HG03095 (cell line): ENCODE measurements at regions not wholly inside any gene's neighbourhood (a gene's known extent, or its start where the extent isn't known, plus 50 kb on each side); places are given as distances from the start of the nearest gene placed in this dataset.
"Not testable (repeated sequence)": the region's sequence is repeated elsewhere in the genome, so short reads cannot be mapped to it uniquely, and the experiment has no call there.

ENCODE experiments used
- ATAC-seq: cut with Tn5 transposase; IDR thresholded peaks from one replicate; pipeline ENCODE4 v1.9.1; 2021; ENCODE audit warnings: moderate library complexity; ENCODE audit not compliant: unreplicated experiment

DNA sequence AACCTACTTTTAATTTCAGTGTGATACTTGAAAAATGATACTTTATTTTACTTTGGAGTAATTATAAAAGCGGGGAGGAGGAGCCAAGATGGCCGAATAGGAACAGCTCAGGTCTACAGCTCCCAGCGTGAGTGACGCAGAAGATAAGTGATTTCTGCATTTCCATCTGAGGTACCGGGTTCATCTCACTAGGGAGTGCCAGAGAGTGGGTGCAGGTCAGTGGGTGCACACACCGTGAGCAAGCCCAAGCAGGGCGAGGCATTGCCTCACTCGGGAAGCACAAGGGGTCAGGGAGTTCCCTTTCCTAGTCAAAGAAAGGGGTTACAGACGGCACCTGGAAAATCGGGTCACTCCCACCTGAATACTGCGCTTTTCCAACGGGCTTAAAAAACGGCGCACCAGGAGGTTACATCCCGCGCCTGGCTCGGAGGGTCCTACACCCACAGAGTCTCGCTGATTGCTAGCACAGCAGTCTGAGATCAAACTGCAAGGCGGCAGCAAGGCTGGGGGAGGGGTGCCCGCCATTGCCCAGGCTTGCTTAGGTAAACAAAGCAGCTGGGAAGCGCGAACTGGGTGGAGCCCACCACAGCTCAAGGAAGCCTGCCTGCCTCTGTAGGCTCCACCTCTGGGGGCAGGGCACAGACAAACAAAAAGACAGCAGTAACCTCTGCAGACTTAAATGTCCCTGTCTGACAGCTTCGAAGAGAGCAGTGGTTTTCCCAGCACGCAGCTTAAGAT lies 640.3 kb downstream of the EPHA3 start:
- not testable (repeated sequence) for ATAC-seq

DNA sequence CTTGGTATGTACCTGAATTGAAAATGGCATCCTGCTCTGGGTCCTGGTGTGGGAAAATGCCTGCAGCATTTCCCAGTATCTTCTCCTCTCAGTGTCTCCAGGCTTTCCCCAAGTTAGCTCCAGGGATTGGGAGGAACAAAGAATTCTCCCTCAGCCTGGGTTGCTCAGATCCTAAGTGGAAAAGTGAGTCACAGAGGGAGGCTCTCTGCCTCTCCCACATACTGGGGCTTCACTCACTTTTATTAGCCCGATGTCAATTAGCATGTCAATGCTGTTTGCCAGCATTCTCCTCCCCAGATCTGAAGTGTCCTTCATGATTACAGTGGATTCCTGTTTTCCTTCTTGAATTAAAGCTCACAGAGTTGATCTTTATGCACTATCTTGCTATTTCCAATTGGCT lies 655.0 kb downstream of the EPHA3 start:
- ATAC-seq: no peak

GRCh38 chr3:89783341-89783927 lies 676.0 kb downstream of the EPHA3 start:
- ATAC-seq: no peak

DNA sequence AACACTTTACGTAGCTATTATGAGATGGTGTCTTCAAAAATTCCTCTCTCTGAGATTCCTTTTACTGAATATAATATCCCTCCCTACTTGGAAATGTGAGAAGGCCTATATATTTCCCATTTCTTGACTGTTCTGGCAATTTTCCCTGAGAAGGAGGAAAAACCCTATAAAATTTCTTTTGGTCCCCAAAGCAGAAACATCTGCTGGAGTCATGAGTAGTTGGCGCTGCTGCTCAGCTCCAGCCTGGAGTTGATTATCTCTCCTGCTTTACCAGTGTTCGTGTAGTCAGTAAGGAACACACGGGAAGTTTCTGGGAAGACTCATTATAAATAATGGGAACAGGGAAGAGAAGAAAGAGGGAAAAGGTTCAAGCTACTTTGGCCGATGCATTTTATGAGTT lies 680.1 kb downstream of the EPHA3 start:
- no peak for ATAC-seq

DNA sequence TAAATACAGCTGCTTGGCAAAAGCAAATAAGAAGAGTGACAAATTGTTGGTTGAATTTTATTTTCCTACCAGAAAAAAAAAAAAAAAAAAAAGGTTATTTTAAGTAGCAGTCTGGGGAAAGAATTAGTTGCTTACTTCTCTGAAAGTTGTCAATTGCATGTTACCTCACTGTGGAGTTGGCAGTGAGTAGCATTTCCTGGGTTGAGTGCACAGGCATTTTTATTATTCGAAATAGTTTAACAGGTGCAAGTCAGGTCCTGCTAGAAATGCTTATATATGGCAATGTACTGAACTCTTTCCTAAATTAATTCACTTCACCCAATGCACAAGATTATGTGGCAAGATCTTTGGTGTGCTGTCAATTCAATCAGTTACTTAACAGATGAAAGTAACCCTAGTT lies 680.6 kb downstream of the EPHA3 start:
- no peak for ATAC-seq

DNA sequence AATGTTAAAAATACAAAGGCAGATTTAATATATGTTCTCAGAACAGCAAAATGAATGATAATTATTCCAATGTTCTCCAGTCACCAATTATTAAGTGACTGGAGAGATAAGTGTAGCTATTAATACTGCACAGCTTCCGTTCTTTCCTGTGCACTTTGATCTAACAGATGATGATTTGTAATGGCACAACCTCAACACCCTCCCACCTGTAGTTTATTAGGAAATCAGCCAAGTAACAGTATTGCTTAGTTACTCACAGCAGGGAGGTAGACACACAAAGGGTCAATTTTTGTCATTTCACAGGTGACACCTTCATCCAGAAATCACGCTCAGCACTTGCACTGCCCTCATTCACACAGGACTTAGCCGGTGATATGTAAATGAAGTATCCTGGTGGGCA lies 688.1 kb downstream of the EPHA3 start:
- ATAC-seq: no peak

DNA sequence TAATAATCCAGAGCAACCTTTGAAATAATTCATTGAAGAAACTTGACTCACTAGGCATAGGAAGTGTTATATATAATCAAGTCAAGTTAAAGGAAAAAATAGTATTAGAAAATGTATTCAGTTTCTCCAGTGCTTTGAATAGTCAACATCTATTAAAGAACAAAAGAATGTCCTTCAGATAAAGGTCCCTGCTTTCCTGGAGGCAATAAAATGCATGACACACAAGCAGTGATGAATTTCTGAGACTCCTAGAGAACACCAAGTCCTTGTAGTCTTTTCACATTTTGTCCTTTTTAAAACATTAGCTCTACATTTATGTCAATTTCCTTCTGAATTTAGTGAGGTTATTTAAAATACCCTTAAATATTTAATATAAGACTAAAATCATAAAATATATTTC lies 695.5 kb downstream of the EPHA3 start:
- no peak for ATAC-seq

- no peak for ATAC-seq
These were observed 696.3 kb downstream of the EPHA3 start for GRCh38 chr3:89803711-89804110.

DNA sequence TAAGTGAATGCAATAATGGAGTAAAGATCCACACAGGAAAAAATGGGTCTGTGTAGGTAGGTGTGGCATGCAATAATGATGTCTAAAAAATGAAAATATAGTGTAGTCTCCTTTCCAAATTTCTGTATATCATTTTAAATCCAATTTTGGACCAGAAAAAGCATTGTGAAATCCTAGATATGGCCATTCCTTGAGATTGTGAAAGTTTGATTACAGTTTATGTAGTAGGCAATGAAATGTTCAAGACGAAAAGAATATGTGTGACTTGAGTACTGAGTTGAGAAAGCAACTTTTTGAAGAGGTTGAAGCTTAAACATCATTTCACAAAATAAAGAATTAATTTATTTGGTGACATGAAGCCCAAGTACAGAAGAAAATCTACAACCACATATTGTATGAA lies 698.7 kb downstream of the EPHA3 start:
- no peak for ATAC-seq

DNA sequence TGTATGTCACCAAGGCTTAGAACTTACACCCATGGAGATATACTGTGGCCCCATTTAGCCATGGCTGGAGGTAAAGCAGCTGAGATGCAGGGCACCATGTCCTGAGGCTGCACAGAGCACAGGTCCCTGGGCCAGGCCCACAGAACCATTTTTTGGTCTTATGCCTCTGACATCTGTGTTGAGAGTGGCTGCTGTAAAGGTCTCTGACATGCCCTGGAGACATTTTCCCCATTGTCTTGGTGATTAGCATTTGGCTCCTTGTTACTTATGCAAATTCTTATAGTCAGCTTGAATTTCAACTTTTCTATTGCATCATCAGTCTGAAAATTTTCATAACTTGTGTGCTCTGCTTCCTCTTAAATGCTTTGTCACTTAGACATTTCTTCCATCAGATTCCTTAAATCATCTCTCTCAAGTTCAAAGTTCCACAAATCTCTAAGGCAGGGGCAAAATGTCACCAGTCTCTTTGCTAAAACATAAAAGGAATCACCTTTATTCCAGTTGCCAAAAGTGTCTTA lies 701.3 kb downstream of the EPHA3 start:
- no peak for ATAC-seq

GRCh38 chr3:89813500-89813899 lies 706.1 kb downstream of the EPHA3 start:
- ATAC-seq: no peak

GRCh38 chr3:89841041-89841440 lies 733.6 kb downstream of the EPHA3 start:
- ATAC-seq: no peak

- ATAC-seq: no peak
These were observed 737.6 kb downstream of the EPHA3 start for GRCh38 chr3:89845053-89845452.

DNA sequence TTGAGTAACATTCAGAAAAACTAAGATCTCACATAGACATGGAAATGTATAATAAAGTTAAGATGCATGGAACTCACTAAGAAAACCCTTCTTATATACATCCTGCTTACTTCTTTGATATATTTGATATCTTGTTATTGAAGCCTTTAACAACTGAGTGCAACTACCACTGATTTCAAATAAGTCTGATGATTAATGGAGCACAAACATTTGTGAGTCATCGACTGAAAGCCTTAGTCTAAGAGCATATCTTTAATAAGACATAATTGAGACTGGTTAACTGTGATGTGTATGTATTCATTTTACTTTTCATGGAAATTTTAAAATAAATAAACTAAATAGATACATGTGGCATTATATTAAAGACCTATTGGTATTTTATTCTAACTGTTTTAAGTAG lies 740.5 kb downstream of the EPHA3 start:
- no peak for ATAC-seq

- no peak for ATAC-seq
These were observed 744.7 kb downstream of the EPHA3 start for GRCh38 chr3:89851974-89852621.

- ATAC-seq: no peak
These were observed 752.3 kb downstream of the EPHA3 start for GRCh38 chr3:89859757-89860156.

DNA sequence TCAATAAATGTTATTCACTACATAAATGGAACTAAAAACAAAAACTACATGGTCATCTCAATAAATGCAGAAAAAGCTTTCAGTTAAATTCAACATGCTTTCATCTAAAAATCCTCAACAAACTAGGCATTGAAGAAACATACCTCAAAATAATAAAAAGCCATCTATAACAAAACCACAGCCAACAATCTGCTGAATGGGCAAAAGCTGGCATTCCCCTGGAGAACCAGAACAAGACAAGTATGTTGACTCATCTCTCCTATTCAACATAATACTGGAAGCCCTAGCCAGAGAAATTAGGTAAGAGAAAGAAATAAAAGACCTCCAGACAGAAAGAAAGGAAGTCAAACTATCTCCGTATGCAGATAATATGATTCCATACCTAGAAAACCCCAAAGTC lies 759.9 kb downstream of the EPHA3 start:
- ATAC-seq: no peak

DNA sequence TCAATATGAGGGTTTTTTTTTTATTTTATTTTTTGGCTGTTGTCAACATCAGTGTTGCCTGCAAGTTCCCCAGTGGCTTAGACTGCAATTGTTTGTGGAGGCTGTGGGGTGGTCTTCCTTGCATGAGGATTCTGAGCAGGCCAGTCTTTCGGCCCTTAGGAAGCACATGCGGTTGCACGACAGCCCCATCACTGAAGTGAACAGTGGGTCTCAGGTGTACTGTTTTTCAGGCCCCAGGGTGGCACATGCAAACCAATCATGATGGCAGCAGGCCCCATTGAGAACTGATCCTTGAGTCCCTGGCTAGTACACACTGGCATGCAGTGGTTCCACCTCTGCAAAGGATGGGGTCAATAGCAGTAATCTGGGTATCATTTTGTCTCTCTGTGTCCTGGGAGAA lies 768.7 kb downstream of the EPHA3 start:
- no peak for ATAC-seq

- ATAC-seq: no peak
These were observed 769.8 kb downstream of the EPHA3 start for GRCh38 chr3:89877230-89877629.

- ATAC-seq: no peak
These were observed 782.0 kb downstream of the EPHA3 start for GRCh38 chr3:89889386-89889785.

DNA sequence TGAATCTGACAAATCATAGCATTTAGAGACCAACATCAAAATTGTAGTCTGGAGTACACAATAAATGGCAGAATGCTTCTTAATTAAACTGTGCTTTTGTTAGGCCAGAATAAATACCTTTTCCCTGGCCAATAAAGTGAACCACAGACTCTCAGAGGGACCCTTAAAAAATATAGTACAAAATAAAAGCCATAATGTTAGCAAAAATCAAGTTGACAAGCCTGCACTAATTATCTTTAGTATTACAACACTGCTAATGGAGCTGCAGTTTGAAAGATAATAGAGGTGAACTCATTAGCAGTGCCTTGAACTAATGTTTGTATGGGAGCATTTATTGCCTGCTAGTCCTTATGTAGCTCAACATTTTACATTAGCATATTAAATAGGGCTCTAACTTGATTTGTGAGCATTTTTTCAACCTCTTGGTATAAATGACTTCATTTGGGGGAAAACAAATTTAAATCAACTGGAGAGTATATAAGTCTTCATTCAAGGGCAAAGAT lies 801.3 kb downstream of the EPHA3 start:
- ATAC-seq: no peak

DNA sequence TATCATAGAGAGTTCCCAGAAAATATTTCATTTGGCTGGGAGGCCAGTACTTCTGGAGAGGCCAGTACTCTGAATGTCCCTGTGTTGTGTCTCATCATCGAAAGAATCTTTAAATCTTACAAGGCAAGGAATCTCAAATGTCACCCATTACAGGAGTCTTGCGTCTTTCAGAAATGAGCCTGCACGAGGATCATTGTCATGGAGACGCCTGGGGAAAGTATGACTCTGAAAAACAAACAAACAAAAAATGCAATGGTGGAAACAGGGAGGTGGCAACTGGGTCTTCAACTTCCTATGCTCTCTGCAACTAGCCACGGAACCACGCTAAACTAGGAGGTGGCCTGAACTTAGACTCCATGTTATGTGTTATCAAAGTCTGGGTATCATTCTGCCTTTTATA lies 804.6 kb downstream of the EPHA3 start:
- ATAC-seq: no peak
